DOHH2 (cell line): ENCODE measurements at regions not wholly inside any gene's neighbourhood (a gene's known extent, or its start where the extent isn't known, plus 50 kb on each side); places are given as distances from the start of the nearest gene placed in this dataset.

ENCODE experiments used
- H3F3A ChIP-seq: fragments of 200-600 bp; sonication (generic), shearing (Covaris generic); 2 replicates; pipeline ENCODE4 v1.6.0; 2016; ENCODE audit warnings: antibody characterized with exemption, mild to moderate bottlenecking; ENCODE audit not compliant: control insufficient read depth, insufficient read depth
- H3K27ac ChIP-seq: fragments of 200-600 bp; sonication (generic); 2 replicates; pipeline ENCODE4 v1.5.1; 2014; ENCODE audit warnings: low read depth, mild to moderate bottlenecking, low read length, moderate library complexity
- H3K27me3 ChIP-seq: fragments of 200-600 bp; sonication (generic); 2 replicates; pipeline ENCODE4 v1.6.1; 2014; ENCODE audit warnings: mild to moderate bottlenecking, low read length, mixed read lengths; ENCODE audit not compliant: control insufficient read depth
- H3K36me3 ChIP-seq: fragments of 200-600 bp; sonication (generic); 2 replicates; pipeline ENCODE4 v1.6.1; 2014; ENCODE audit warnings: mild to moderate bottlenecking, low read length, moderate library complexity, mixed read lengths; ENCODE audit not compliant: control insufficient read depth
- H3K4me1 ChIP-seq: fragments of 200-600 bp; sonication (generic); 2 replicates; pipeline ENCODE4 v1.6.1; 2014; ENCODE audit warnings: mild to moderate bottlenecking, low read length, mixed read lengths; ENCODE audit not compliant: control insufficient read depth
- H3K4me2 ChIP-seq: fragments of 200-600 bp; sonication (generic); 2 replicates; pipeline ENCODE4 v1.6.0; 2014; ENCODE audit warnings: mild to moderate bottlenecking, low read length, moderate library complexity
- H3K4me3 ChIP-seq: fragments of 200-600 bp; sonication (generic); 2 replicates; pipeline ENCODE4 v1.5.1; 2014; ENCODE audit warnings: mild to moderate bottlenecking, low read length, mixed read lengths
- H3K79me2 ChIP-seq: fragments of 200-600 bp; sonication (generic); 2 replicates; pipeline ENCODE4 v1.6.1; 2014; ENCODE audit warnings: mild to moderate bottlenecking, low read length, mixed read lengths; ENCODE audit not compliant: control insufficient read depth
- H3K9me2 ChIP-seq: fragments of 200-600 bp; sonication (generic); replicated peaks from 2 replicates; pipeline ENCODE4 v1.6.1; 2014; ENCODE audit warnings: mild to moderate bottlenecking, low read length, mixed read lengths; ENCODE audit not compliant: control insufficient read depth
- H3K9me3 ChIP-seq: fragments of 200-600 bp; sonication (generic); 2 replicates; pipeline ENCODE4 v1.6.1; 2014; ENCODE audit warnings: antibody characterized with exemption, low read length, mixed read lengths; ENCODE audit not compliant: control insufficient read depth, insufficient read depth
- H4K20me1 ChIP-seq: fragments of 200-600 bp; sonication (generic); 2 replicates; pipeline ENCODE4 v1.6.0; 2014; ENCODE audit warnings: low read depth, mild to moderate bottlenecking, antibody characterized with exemption, low read length, moderate library complexity; ENCODE audit not compliant: control insufficient read depth, insufficient read depth
- CTCF ChIP-seq: fragments of 200-600 bp; sonication (generic); IDR thresholded peaks from one replicate; pipeline ENCODE4 v1.5.1; 2014; ENCODE audit warnings: antibody characterized with exemption, mild to moderate bottlenecking, low read depth, low read length; ENCODE audit not compliant: poor library complexity, severe bottlenecking
- EZH2phosphoT487 ChIP-seq: fragments of 200-600 bp; sonication (generic); IDR thresholded peaks from 2 replicates; pipeline ENCODE4 v1.6.1; 2017; ENCODE audit warnings: borderline replicate concordance, mild to moderate bottlenecking, antibody characterized with exemption, low read length, moderate library complexity, mixed read lengths

DNA sequence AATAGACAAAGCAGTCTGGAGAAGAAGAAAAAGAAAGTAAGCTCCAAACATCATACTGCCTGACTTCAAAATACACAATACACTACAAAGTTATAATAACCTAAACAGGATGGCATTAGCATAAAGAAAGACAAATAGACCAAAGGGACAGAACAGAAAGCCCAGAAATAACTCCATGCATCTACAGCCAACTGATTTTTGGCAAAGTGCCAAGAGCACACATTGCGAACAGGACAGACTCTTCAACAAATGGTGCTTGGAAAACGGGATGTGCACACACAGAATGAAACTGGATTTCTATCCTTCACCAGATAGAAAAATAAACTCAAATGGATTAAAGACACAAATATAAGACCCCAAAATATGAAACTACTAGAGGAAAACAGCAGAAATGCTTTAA, 66.6 kb upstream of the SPATA31E1 start:
- Histone ChIP-seq H3K9me3 (no peaks in the 10 kb centered on the region), H3K27ac (no peak overlapping the region), H4K20me1 (no peaks in the 10 kb centered on the region), H3F3A (no peaks in the 10 kb centered on the region), H3K79me2 (no peaks in the 10 kb centered on the region), H3K4me1 (no peaks in the 10 kb centered on the region), H3K36me3 (no peaks in the 10 kb centered on the region), H3K4me2 (no peak overlapping the region), H3K4me3 (no peak overlapping the region), H3K27me3 (no peaks in the 10 kb centered on the region), H3K9me2 (no peaks in the 10 kb centered on the region)
- no peak for TF ChIP-seq EZH2phosphoT487
- no peak for TF ChIP-seq CTCF

- TF ChIP-seq CTCF (no peak), EZH2phosphoT487 (no peak)
- H3K9me3 ChIP-seq, result no peaks in the 10 kb centered on the region
These were observed 64.4 kb upstream of the SPATA31E1 start for GRCh38 chr9:87818308-87818707.

GRCh38 chr9:87824216-87824875, 58.3 kb upstream of the SPATA31E1 start:
- no peaks in the 10 kb centered on the region for H3K9me3 ChIP-seq
- no peaks in the 10 kb centered on the region for H4K20me1 ChIP-seq
- no peaks in the 10 kb centered on the region for H3K27me3 ChIP-seq
- H3K36me3 ChIP-seq, result no peaks in the 10 kb centered on the region
- no peak overlapping the region for H3K4me3 ChIP-seq
- H3K9me2 ChIP-seq, result no peaks in the 10 kb centered on the region
- no peak overlapping the region for H3K4me2 ChIP-seq
- TF ChIP-seq EZH2phosphoT487, result no peak
- TF ChIP-seq CTCF, result no peak
- no peaks in the 10 kb centered on the region for H3K79me2 ChIP-seq
- no peaks in the 10 kb centered on the region for H3K4me1 ChIP-seq
- H3F3A ChIP-seq, result no peaks in the 10 kb centered on the region
- no peak overlapping the region for H3K27ac ChIP-seq

More at GRCh38 chr9:87818308-87818707, 64.4 kb upstream of the SPATA31E1 start:
- Histone ChIP-seq H3K4me2 (no peak overlapping the region), H3K27ac (no peak overlapping the region), H3K4me1 (no peaks in the 10 kb centered on the region), H3F3A (no peaks in the 10 kb centered on the region), H4K20me1 (no peaks in the 10 kb centered on the region), H3K9me2 (no peaks in the 10 kb centered on the region), H3K79me2 (no peaks in the 10 kb centered on the region), H3K4me3 (no peak overlapping the region), H3K36me3 (no peaks in the 10 kb centered on the region), H3K27me3 (no peaks in the 10 kb centered on the region)
